ENCODE measurements at regions not wholly inside any gene's neighbourhood (a gene's known extent, or its start where the extent isn't known, plus 50 kb on each side); places are given as distances from the start of the nearest gene placed in this dataset.

GRCh38 chr2:240300261-240300821, 135.1 kb upstream of the GPC1 start:
- H3K9me2 ChIP-seq (ENCODE audit: insufficient read depth), result no peaks in the 10 kb centered on the region
- H3F3A ChIP-seq (ENCODE audit: insufficient read depth), result no peaks in the 10 kb centered on the region
- no peak overlapping the region for H3K4me2 ChIP-seq (ENCODE audit: unreplicated experiment)
- peak; percentile 25 for DNase-seq
- no peaks in the 10 kb centered on the region for H3K4me1 ChIP-seq (ENCODE audit: insufficient read depth)
- 26 to 29% methylated on average over 9 to 11 of the region's 11 CpGs for WGBS, 2 experiments (ENCODE audit: low coverage in 1 of 2, low lambda C conversion rate in 2 of 2, missing lambda C conversion rate in 2 of 2)
- no peaks in the 10 kb centered on the region for H3K79me2 ChIP-seq (ENCODE audit: insufficient read depth)
- TF ChIP-seq EZH2 (IDR thresholded peaks at IDR 0.05; ENCODE audit: insufficient read depth, poor library complexity, severe bottlenecking), result no peak
- TF ChIP-seq EZH2phosphoT487 (IDR thresholded peaks at IDR 0.05; ENCODE audit: insufficient read depth, low read depth), result no peak
- no peaks in the 10 kb centered on the region for H4K20me1 ChIP-seq (ENCODE audit: insufficient read depth)
- H3K27me3 ChIP-seq (replicated peaks; ENCODE audit: insufficient read depth), result peaks cover 4% of the 10 kb centered on the region; the same call in 1 of the 2 replicates
- H3K9ac ChIP-seq, result no peak overlapping the region
- H3K9me3 ChIP-seq (ENCODE audit: low read depth), result no peaks in the 10 kb centered on the region
- in situ Hi-C loops (cut with MboI), result no loop called here
- H2AFZ ChIP-seq, result no peak overlapping the region
- no peak overlapping the region for H3K27ac ChIP-seq
- no peak overlapping the region for H3K4me3 ChIP-seq
- no peaks in the 10 kb centered on the region for H3K36me3 ChIP-seq (ENCODE audit: low read depth)

- no peaks in the 10 kb centered on the region for H3K4me1 ChIP-seq (ENCODE audit: insufficient read depth)
- no peaks in the 10 kb centered on the region for H3K9me3 ChIP-seq (ENCODE audit: low read depth)
- H3K4me2 ChIP-seq (ENCODE audit: unreplicated experiment), result no peak overlapping the region
- no peak overlapping the region for H3K9ac ChIP-seq
- no peaks in the 10 kb centered on the region for H4K20me1 ChIP-seq (ENCODE audit: insufficient read depth)
- H3K79me2 ChIP-seq (ENCODE audit: insufficient read depth), result no peaks in the 10 kb centered on the region
- 75% methylated on average over 8 of the region's 8 CpGs for WGBS, 2 experiments (ENCODE audit: low coverage in 1 of 2, low lambda C conversion rate in 2 of 2, missing lambda C conversion rate in 2 of 2)
- no peak overlapping the region for H3K4me3 ChIP-seq
- H2AFZ ChIP-seq, result no peak overlapping the region
- TF ChIP-seq EZH2 (IDR thresholded peaks at IDR 0.05; ENCODE audit: insufficient read depth, poor library complexity, severe bottlenecking) (no peak), EZH2phosphoT487 (IDR thresholded peaks at IDR 0.05; ENCODE audit: insufficient read depth, low read depth) (no peak)
- no peak overlapping the region for H3K27ac ChIP-seq
- no peak for DNase-seq
- peaks cover 4% of the 10 kb centered on the region; the same call in 1 of the 2 replicates for H3K27me3 ChIP-seq (replicated peaks; ENCODE audit: insufficient read depth)
- H3F3A ChIP-seq (ENCODE audit: insufficient read depth), result no peaks in the 10 kb centered on the region
- no peaks in the 10 kb centered on the region for H3K36me3 ChIP-seq (ENCODE audit: low read depth)
- in situ Hi-C loops (cut with MboI), result no loop called here
- H3K9me2 ChIP-seq (ENCODE audit: insufficient read depth), result no peaks in the 10 kb centered on the region
These were observed 134.6 kb upstream of the GPC1 start for GRCh38 chr2:240300840-240301239.

- in situ Hi-C loops (cut with MboI), result no loop called here
- H3K79me2 ChIP-seq (ENCODE audit: insufficient read depth), result no peaks in the 10 kb centered on the region
- H3F3A ChIP-seq (ENCODE audit: insufficient read depth), result no peaks in the 10 kb centered on the region
- H3K9me3 ChIP-seq (ENCODE audit: low read depth), result no peaks in the 10 kb centered on the region
- H3K27ac ChIP-seq, result no peak overlapping the region
- H2AFZ ChIP-seq, result no peak overlapping the region
- no peaks in the 10 kb centered on the region for H3K36me3 ChIP-seq (ENCODE audit: low read depth)
- no peak overlapping the region for H3K9ac ChIP-seq
- H3K4me1 ChIP-seq (ENCODE audit: insufficient read depth), result no peaks in the 10 kb centered on the region
- no peak for DNase-seq
- no peak overlapping the region for H3K4me3 ChIP-seq
- no peaks in the 10 kb centered on the region for H3K9me2 ChIP-seq (ENCODE audit: insufficient read depth)
- no peak overlapping the region for H3K4me2 ChIP-seq (ENCODE audit: unreplicated experiment)
- peaks cover 4% of the 10 kb centered on the region; the same call in 1 of the 2 replicates for H3K27me3 ChIP-seq (replicated peaks; ENCODE audit: insufficient read depth)
- no peaks in the 10 kb centered on the region for H4K20me1 ChIP-seq (ENCODE audit: insufficient read depth)
- TF ChIP-seq EZH2 (IDR thresholded peaks at IDR 0.05; ENCODE audit: insufficient read depth, poor library complexity, severe bottlenecking) (no peak), EZH2phosphoT487 (IDR thresholded peaks at IDR 0.05; ENCODE audit: insufficient read depth, low read depth) (no peak)
- WGBS, 2 experiments (ENCODE audit: low coverage in 1 of 2, low lambda C conversion rate in 2 of 2, missing lambda C conversion rate in 2 of 2), result 61 to 66% methylated on average over 13 of the region's 13 CpGs
These were observed 134.1 kb upstream of the GPC1 start for GRCh38 chr2:240301256-240301795.

- Histone ChIP-seq H3K9me3 (ENCODE audit: low read depth) (no peaks in the 10 kb centered on the region), H3K27me3 (replicated peaks; ENCODE audit: insufficient read depth) (peaks cover 4% of the 10 kb centered on the region; the same call in 1 of the 2 replicates), H3K4me3 (no peak overlapping the region), H3K79me2 (ENCODE audit: insufficient read depth) (no peaks in the 10 kb centered on the region), H3K9ac (no peak overlapping the region), H3F3A (ENCODE audit: insufficient read depth) (no peaks in the 10 kb centered on the region), H3K27ac (no peak overlapping the region), H3K4me1 (ENCODE audit: insufficient read depth) (no peaks in the 10 kb centered on the region), H3K4me2 (ENCODE audit: unreplicated experiment) (no peak overlapping the region), H3K9me2 (ENCODE audit: insufficient read depth) (no peaks in the 10 kb centered on the region), H3K36me3 (ENCODE audit: low read depth) (no peaks in the 10 kb centered on the region), H4K20me1 (ENCODE audit: insufficient read depth) (no peaks in the 10 kb centered on the region), H2AFZ (no peak overlapping the region)
- DNase-seq, result no peak
- WGBS, 2 experiments (ENCODE audit: low coverage in 1 of 2, low lambda C conversion rate in 2 of 2, missing lambda C conversion rate in 2 of 2), result 46 to 49% methylated on average over 5 of the region's 5 CpGs
- TF ChIP-seq EZH2 (IDR thresholded peaks at IDR 0.05; ENCODE audit: insufficient read depth, poor library complexity, severe bottlenecking), result no peak
- no peak for TF ChIP-seq EZH2phosphoT487 (IDR thresholded peaks at IDR 0.05; ENCODE audit: insufficient read depth, low read depth)
- in situ Hi-C loops (cut with MboI), result no loop called here
These were observed 133.4 kb upstream of the GPC1 start for GRCh38 chr2:240302041-240302440.

Data from GM23248 (cell line).